ENCODE measurements at regions not wholly inside any gene's neighbourhood (a gene's known extent, or its start where the extent isn't known, plus 50 kb on each side); places are given as distances from the start of the nearest gene placed in this dataset.

DNA sequence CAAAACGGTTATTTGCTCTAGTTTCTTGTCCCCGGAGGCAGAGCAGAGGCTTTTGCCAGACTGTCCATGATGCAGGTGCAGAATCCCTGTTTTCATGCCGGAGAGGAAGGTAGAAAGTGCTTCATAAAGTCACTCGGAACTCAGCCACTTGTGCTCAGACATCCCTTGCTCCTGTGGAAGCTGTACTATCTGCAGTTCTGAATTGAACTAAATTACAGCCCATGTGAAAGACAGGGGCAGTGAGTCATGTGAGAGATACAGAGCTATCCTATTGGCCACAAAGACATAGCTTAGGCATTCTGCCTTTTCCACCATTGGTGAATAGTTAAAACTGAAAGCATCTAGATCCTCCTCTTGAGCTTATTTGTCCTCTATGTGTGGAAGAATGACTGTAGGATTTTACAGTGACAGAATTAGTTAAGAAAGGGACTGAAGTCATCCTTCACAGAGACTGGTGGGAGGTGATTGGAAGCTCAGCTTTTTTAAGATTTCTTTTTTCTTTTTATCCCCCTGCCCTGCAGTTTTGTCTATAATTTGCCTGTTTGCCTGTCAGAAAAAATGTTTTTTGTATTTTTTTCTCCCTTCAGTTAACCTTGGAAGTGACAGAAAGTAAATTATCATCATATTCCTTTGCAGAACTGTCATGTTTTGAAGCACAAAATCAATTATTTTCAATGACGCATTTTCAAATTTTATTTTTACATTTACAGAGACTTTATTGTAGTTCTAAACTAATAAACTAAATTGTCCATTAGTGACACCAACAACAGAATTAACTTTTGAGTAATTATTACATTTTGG, 298.6 kb downstream of the PTPRC start:
- TF ChIP-seq SIN3A (IDR thresholded peaks at IDR 0.05; ENCODE audit: borderline replicate concordance, insufficient read depth, low read length), result no peak
- TF ChIP-seq FOXP2 (optimal IDR thresholded peaks at IDR 0.05; ENCODE audit: borderline replicate concordance, extremely low read depth, extremely low read length, insufficient read depth), result no peak

All from PFSK-1 (cell line).